ENCODE measurements at regions not wholly inside any gene's neighbourhood (a gene's known extent, or its start where the extent isn't known, plus 50 kb on each side); places are given as distances from the start of the nearest gene placed in this dataset.

DNA sequence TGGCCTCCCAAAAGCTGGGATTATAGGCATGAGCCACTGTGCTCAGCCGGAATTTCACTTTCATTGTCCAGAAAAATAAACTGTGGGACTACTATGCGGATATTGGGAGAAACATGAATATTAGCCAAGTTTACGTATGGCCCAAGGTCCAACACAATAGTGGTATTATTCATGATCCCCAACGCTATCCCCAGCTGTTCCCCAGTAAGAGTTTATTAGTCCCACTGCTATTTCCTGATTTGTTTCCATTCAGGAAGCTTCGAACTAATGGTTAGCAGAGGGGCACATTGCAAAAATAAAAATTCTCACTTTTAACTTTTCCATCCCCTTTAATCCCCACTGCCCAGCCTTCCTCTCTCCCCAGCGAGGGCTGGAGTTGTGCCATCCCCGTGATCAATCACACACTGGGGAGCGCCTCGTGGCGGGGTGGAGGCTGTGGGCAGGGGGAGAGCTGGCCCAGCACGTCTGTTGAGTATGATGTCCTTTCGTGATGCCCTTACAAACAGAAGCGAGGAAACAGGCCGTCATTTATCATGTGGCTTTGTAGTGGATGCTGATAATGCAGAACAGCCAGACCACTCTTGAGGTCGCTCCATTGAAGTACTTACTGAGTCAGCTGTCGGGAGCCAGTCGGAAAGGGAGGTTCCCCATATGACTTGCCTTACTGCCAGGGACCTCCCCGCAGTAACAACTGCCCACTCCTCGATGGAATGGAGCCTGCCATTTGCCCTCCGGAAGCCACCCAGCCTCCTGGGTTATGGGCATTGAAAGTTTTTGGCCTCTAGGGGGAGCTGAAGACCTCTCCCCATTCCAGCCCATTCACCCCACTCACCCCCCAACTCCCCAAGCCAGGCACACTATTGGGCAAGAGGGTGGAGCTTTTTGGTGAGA lies 117.0 kb downstream of the KDR start:
- Histone ChIP-seq H3K4me1 (peaks cover 12 to 15% of the 10 kb centered on the region in 2 donors), H3K27me3 (no peaks in the 10 kb centered on the region), H3K9me3 (no peaks in the 10 kb centered on the region), H3K27ac (no peak overlapping the region), H3K36me3 (no peaks in the 10 kb centered on the region), H3K4me3 (replicated peaks in 1 of 3) (no peak overlapping the region)
- 73 to 82% methylated on average over 20 of the region's 20 CpGs for WGBS, 2 donors
- TF ChIP-seq POLR2A (IDR thresholded peaks at IDR 0.05) = no peak
- TF ChIP-seq, protein P1, sequence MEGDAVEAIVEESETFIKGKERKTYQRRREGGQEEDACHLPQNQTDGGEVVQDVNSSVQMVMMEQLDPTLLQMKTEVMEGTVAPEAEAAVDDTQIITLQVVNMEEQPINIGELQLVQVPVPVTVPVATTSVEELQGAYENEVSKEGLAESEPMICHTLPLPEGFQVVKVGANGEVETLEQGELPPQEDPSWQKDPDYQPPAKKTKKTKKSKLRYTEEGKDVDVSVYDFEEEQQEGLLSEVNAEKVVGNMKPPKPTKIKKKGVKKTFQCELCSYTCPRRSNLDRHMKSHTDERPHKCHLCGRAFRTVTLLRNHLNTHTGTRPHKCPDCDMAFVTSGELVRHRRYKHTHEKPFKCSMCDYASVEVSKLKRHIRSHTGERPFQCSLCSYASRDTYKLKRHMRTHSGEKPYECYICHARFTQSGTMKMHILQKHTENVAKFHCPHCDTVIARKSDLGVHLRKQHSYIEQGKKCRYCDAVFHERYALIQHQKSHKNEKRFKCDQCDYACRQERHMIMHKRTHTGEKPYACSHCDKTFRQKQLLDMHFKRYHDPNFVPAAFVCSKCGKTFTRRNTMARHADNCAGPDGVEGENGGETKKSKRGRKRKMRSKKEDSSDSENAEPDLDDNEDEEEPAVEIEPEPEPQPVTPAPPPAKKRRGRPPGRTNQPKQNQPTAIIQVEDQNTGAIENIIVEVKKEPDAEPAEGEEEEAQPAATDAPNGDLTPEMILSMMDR (IDR thresholded peaks at IDR 0.05) = peak in 3 of 6 experiments; percentile 24 to 34 (median 28)
- intact Hi-C loops (cut with DNase I) = no loop called here
- DNase-seq = peak in 1 of 2 donors; percentile 31

DNA sequence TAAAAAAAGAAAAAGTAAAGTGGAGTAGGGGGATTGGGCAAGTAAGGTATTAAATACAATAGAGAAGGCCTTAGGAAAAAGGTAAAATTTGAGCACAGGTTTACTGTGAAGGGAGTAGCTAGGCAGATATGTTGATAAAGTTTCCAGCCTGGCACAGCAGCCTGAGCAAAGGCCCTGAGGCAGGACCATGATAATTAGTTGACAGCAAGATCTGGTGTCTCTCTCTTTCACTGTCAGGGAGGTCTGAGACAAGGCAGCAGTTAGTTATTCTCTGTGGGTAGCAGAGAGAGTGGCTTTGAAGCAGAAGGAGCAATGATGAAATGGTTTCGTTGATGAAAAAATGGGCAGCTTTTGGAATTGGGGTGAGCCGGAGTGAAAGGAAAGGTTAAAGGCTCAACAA lies 119.5 kb downstream of the KDR start:
- H3K36me3 ChIP-seq = no peaks in the 10 kb centered on the region
- 94 to 96% methylated on average over 2 of the region's 2 CpGs for WGBS, 2 donors
- TF ChIP-seq, protein P1 (IDR thresholded peaks at IDR 0.05) = no peak
- DNase-seq = no peak
- H3K9me3 ChIP-seq = no peaks in the 10 kb centered on the region
- H3K27ac ChIP-seq = no peak overlapping the region
- H3K4me1 ChIP-seq = peaks cover 8 to 10% of the 10 kb centered on the region in 2 donors
- no peak overlapping the region for H3K4me3 ChIP-seq (replicated peaks in 1 of 3)
- intact Hi-C loops (cut with DNase I) = no loop called here
- H3K27me3 ChIP-seq = no peaks in the 10 kb centered on the region

DNA sequence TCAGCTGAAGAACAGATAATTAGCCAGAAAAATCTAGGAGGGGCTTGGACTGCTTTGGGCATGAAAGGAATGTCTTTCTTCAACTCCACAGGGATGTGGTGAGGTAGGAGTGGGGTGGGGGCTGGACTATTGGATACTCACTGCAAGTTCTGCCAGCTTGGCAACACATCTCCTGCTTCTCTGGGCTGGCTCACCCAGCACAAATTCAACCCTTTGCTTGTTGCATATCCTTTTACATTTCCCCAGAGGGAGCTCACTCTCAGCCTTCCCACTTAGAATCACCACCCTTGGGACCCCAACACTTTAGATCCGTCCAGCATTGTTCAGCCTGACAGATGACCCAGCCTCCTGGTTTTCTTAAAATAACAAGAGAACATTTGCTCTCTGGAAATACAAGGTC lies 120.6 kb downstream of the KDR start:
- intact Hi-C loops (cut with DNase I) = no loop called here
- Histone ChIP-seq H3K36me3 (no peaks in the 10 kb centered on the region), H3K27me3 (no peaks in the 10 kb centered on the region), H3K4me1 (peaks cover 8 to 10% of the 10 kb centered on the region in 2 donors), H3K27ac (no peak overlapping the region), H3K4me3 (replicated peaks in 1 of 3) (no peak overlapping the region), H3K9me3 (no peaks in the 10 kb centered on the region)
- DNase-seq = peak; percentile 16
- 23 to 37% methylated on average over 1 of the region's 1 CpG for WGBS, 2 donors
- TF ChIP-seq POLR2A (IDR thresholded peaks at IDR 0.05) = no peak
- TF ChIP-seq, protein P1 (IDR thresholded peaks at IDR 0.05) = no peak

DNA sequence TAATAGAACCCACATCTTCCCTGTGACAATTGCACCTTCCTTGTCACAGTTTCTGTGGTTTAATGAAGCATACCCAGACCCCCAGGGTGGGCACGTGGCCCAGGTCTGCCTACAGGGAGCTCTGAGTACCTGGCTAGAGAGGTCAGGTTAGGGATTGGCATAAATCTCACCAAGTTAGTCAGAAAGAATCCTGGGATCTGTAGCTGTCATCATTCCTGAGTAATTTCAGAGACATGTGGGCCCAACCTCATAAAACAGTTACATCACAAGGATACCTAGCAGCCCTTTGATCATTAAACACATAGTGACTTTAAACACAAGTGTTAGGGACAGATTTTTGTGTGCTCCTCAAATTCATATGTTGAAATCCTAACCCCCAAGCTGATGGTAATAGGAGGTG lies 123.0 kb downstream of the KDR start:
- intact Hi-C loops (cut with DNase I) = no loop called here
- H3K27ac ChIP-seq = no peak overlapping the region
- H3K4me3 ChIP-seq (replicated peaks in 1 of 3) = no peak overlapping the region
- H3K9me3 ChIP-seq = no peaks in the 10 kb centered on the region
- no peaks in the 10 kb centered on the region for H3K36me3 ChIP-seq
- H3K27me3 ChIP-seq = no peaks in the 10 kb centered on the region
- peaks cover 8 to 14% of the 10 kb centered on the region in 2 donors for H3K4me1 ChIP-seq
- no peak for TF ChIP-seq POLR2A (IDR thresholded peaks at IDR 0.05)
- TF ChIP-seq, protein P1 (IDR thresholded peaks at IDR 0.05) = no peak
- DNase-seq = no peak
- 54 to 60% methylated on average over 1 of the region's 1 CpG for WGBS, 2 donors

DNA sequence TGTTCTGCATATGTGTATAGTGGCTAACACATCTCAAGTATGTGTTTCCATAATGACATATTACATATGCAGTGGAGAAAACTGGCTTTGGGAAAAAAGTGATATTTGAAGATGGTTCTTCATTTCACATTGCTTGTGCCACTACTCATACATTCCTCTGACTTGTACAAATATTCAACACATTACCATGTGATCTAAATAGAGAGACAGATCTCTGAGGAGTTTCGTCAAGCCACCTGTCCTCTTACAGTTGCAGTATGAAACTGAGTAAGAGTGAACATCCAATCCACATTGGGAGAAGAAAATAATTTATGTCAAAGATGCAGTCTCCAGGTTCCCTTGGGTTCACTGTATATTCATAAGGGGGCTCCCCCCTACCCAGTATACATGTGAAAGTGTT lies 123.9 kb downstream of the KDR start:
- intact Hi-C loops (cut with DNase I) = no loop called here
- no peak for DNase-seq
- Histone ChIP-seq H3K27ac (no peak overlapping the region), H3K27me3 (no peaks in the 10 kb centered on the region), H3K9me3 (no peaks in the 10 kb centered on the region), H3K4me3 (replicated peaks in 1 of 3) (no peak overlapping the region), H3K36me3 (no peaks in the 10 kb centered on the region), H3K4me1 (peaks cover 8 to 14% of the 10 kb centered on the region in 2 donors)
- WGBS, 2 donors = 91 to 92% methylated on average over 1 of the region's 1 CpG
- TF ChIP-seq, protein P1 (IDR thresholded peaks at IDR 0.05) = no peak
- TF ChIP-seq POLR2A (IDR thresholded peaks at IDR 0.05) = no peak
